ENCODE measurements at regions not wholly inside any gene's neighbourhood (a gene's known extent, or its start where the extent isn't known, plus 50 kb on each side); places are given as distances from the start of the nearest gene placed in this dataset.
"Not testable (repeated sequence)": the region's sequence is repeated elsewhere in the genome, so short reads cannot be mapped to it uniquely, and the experiment has no call there.

- Histone ChIP-seq H3K9ac (ENCODE audit: low read length) (peak overlapping the region; percentile 10), H3K36me3 (ENCODE audit: control insufficient read depth, insufficient read depth, low read length) (no peaks in the 10 kb centered on the region), H3K27me3 (ENCODE audit: control insufficient read depth, insufficient read depth, low read length) (no peaks in the 10 kb centered on the region), H3K4me3 (ENCODE audit: low read length) (peak overlapping the region; percentile 5), H3K4me1 (ENCODE audit: control insufficient read depth, insufficient read depth, low read length) (peaks cover 12% of the 10 kb centered on the region), H3K9me3 (ENCODE audit: control insufficient read depth, low read length) (no peaks in the 10 kb centered on the region)
These were observed 63.2 kb upstream of the BCL6 start for GRCh38 chr3:187808527-187808895.

DNA sequence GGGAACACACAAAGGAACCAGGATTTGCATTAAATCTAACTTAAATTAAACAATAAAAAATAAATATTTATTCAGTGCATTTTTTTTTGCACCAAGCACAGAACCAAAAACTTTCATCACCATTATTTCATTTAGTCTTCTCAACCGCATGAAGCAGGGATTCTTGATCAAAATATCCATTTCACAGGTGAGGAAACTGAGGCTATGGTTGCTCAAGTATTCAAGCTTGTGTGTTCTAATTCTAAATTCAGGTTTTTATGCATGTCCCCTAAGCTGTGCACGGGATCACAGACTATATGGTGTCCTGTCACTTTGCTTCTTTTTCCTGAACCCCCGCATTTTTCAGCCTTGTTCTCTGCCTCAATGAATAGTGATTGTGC, 64.3 kb upstream of the BCL6 start:
- H3K36me3 ChIP-seq (ENCODE audit: control insufficient read depth, insufficient read depth, low read length): no peaks in the 10 kb centered on the region
- H3K9me3 ChIP-seq (ENCODE audit: control insufficient read depth, low read length): no peaks in the 10 kb centered on the region
- no peaks in the 10 kb centered on the region for H3K27me3 ChIP-seq (ENCODE audit: control insufficient read depth, insufficient read depth, low read length)
- H3K9ac ChIP-seq (ENCODE audit: low read length): no peak overlapping the region
- peaks cover 12% of the 10 kb centered on the region for H3K4me1 ChIP-seq (ENCODE audit: control insufficient read depth, insufficient read depth, low read length)
- no peak overlapping the region for H3K4me3 ChIP-seq (ENCODE audit: low read length)

DNA sequence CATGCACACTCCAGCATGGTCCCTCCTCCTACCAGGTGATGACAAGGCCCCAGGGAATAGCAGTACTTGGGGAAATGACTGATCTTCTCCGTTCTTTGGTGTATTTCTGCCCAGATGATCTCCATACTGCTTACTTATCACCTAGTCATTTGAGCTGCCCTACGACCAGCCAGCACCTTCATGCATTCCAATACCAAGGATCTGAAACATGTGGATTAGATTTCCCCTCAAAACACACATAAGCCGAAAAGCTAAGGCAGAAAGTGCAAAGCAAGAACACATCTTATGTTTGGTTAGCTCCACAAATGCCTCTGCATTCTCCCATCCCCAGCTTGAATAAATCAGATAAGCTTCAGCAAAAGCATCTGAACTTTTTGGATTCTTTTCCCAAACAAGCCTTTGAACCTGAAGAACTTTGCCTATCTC, 64.8 kb upstream of the BCL6 start:
- Histone ChIP-seq H3K36me3 (ENCODE audit: control insufficient read depth, insufficient read depth, low read length) (no peaks in the 10 kb centered on the region), H3K9me3 (ENCODE audit: control insufficient read depth, low read length) (no peaks in the 10 kb centered on the region), H3K4me1 (ENCODE audit: control insufficient read depth, insufficient read depth, low read length) (peaks cover 12% of the 10 kb centered on the region), H3K9ac (ENCODE audit: low read length) (no peak overlapping the region), H3K27me3 (ENCODE audit: control insufficient read depth, insufficient read depth, low read length) (no peaks in the 10 kb centered on the region), H3K4me3 (ENCODE audit: low read length) (no peak overlapping the region)

DNA sequence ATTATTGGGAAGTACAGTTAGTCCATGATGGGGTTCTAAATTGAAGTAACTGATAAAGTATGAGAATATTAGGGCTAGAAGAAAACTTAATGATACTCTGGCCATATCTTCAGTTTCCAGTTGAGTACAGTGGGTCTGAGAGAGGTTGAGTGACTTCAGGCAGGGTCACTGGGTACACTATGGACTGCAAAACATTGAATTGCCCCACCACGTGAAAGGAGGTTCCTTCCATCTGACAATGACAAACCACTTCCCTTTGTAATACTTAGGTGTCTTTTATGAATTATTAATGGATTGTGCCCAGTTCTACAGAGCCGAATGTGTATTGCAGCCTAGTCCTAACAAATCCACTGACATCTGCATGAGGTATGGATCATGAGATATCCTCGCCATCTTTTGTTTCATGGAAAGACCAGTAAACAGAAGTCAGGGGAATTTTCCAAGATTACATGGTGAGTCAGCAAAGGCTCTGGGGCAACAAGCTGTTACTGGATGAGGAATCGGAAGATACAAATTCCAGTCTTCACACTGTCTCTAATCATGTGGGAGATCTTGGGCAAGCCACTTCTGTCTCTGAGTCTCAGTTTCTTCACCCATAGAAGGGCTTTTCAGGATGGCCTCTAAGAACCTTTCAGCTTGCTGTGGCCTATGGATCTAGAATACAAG, 66.5 kb upstream of the BCL6 start:
- Histone ChIP-seq H3K9me3 (ENCODE audit: control insufficient read depth, low read length) (no peaks in the 10 kb centered on the region), H3K27me3 (ENCODE audit: control insufficient read depth, insufficient read depth, low read length) (no peaks in the 10 kb centered on the region), H3K4me3 (ENCODE audit: low read length) (no peak overlapping the region), H3K36me3 (ENCODE audit: control insufficient read depth, insufficient read depth, low read length) (no peaks in the 10 kb centered on the region), H3K9ac (ENCODE audit: low read length) (no peak overlapping the region), H3K4me1 (ENCODE audit: control insufficient read depth, insufficient read depth, low read length) (peaks cover 12% of the 10 kb centered on the region)

DNA sequence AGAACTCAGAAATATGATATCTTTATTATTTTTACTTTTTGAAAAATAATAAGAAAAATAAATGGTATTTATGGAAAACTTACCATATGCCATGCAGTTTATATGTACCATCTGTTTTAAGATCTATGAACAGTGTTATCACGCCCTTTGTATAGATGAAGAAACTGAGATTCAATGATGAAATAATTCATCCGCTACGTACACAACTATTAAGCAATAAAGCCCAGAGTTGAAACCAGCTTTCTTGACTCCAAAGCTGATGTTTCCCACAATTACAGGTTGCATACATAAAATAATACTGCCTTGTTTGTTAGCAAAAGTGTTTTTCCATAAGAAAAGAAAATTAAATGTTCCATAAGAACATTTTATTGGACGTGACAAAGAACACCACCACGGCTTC, 67.2 kb upstream of the BCL6 start:
- no peak overlapping the region for H3K4me3 ChIP-seq (ENCODE audit: low read length)
- H3K36me3 ChIP-seq (ENCODE audit: control insufficient read depth, insufficient read depth, low read length): no peaks in the 10 kb centered on the region
- H3K4me1 ChIP-seq (ENCODE audit: control insufficient read depth, insufficient read depth, low read length): peaks cover 12% of the 10 kb centered on the region
- no peaks in the 10 kb centered on the region for H3K9me3 ChIP-seq (ENCODE audit: control insufficient read depth, low read length)
- no peaks in the 10 kb centered on the region for H3K27me3 ChIP-seq (ENCODE audit: control insufficient read depth, insufficient read depth, low read length)
- H3K9ac ChIP-seq (ENCODE audit: low read length): no peak overlapping the region

DNA sequence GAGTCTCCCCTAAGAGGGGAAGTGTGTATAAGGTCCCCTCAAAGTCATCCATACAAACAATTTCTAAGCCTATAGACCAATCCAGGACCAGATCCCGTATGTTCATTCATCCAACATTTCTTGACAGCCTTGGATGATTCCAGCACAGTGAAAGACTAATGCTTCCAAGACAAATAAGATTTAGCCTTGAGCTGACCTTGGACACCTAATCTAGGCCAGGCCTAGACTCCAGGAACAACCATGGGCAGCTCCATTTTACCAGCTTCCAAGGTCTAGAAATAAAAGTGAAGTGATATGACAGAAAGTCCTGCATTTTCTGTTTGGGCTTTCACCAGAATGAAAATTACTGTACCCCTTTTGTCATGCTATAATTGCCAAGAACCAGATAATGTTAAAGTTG, 67.9 kb upstream of the BCL6 start:
- H3K4me1 ChIP-seq (ENCODE audit: control insufficient read depth, insufficient read depth, low read length): peaks cover 11% of the 10 kb centered on the region
- no peaks in the 10 kb centered on the region for H3K27me3 ChIP-seq (ENCODE audit: control insufficient read depth, insufficient read depth, low read length)
- H3K4me3 ChIP-seq (ENCODE audit: low read length): no peak overlapping the region
- no peaks in the 10 kb centered on the region for H3K36me3 ChIP-seq (ENCODE audit: control insufficient read depth, insufficient read depth, low read length)
- no peak overlapping the region for H3K9ac ChIP-seq (ENCODE audit: low read length)
- H3K9me3 ChIP-seq (ENCODE audit: control insufficient read depth, low read length): no peaks in the 10 kb centered on the region

GRCh38 chr3:187817766-187818165, 72.5 kb upstream of the BCL6 start:
- H3K9me3 ChIP-seq (ENCODE audit: control insufficient read depth, low read length); H3K36me3 ChIP-seq (ENCODE audit: control insufficient read depth, insufficient read depth, low read length); H3K9ac ChIP-seq (ENCODE audit: low read length); H3K4me3 ChIP-seq (ENCODE audit: low read length); H3K4me1 ChIP-seq (ENCODE audit: control insufficient read depth, insufficient read depth, low read length); H3K27me3 ChIP-seq (ENCODE audit: control insufficient read depth, insufficient read depth, low read length): not testable (repeated sequence)

- H3K9ac ChIP-seq (ENCODE audit: low read length): no peak overlapping the region
- H3K4me1 ChIP-seq (ENCODE audit: control insufficient read depth, insufficient read depth, low read length): no peaks in the 10 kb centered on the region
- H3K9me3 ChIP-seq (ENCODE audit: control insufficient read depth, low read length): no peaks in the 10 kb centered on the region
- no peak overlapping the region for H3K4me3 ChIP-seq (ENCODE audit: low read length)
- H3K36me3 ChIP-seq (ENCODE audit: control insufficient read depth, insufficient read depth, low read length): no peaks in the 10 kb centered on the region
- H3K27me3 ChIP-seq (ENCODE audit: control insufficient read depth, insufficient read depth, low read length): no peaks in the 10 kb centered on the region
These were observed 76.5 kb upstream of the BCL6 start for GRCh38 chr3:187821616-187822317.

- H3K4me1 ChIP-seq (ENCODE audit: control insufficient read depth, insufficient read depth, low read length): no peaks in the 10 kb centered on the region
- H3K9me3 ChIP-seq (ENCODE audit: control insufficient read depth, low read length): no peaks in the 10 kb centered on the region
- no peaks in the 10 kb centered on the region for H3K36me3 ChIP-seq (ENCODE audit: control insufficient read depth, insufficient read depth, low read length)
- no peak overlapping the region for H3K9ac ChIP-seq (ENCODE audit: low read length)
- no peak overlapping the region for H3K4me3 ChIP-seq (ENCODE audit: low read length)
- no peaks in the 10 kb centered on the region for H3K27me3 ChIP-seq (ENCODE audit: control insufficient read depth, insufficient read depth, low read length)
These were observed 77.1 kb upstream of the BCL6 start for GRCh38 chr3:187822402-187822801.

DNA sequence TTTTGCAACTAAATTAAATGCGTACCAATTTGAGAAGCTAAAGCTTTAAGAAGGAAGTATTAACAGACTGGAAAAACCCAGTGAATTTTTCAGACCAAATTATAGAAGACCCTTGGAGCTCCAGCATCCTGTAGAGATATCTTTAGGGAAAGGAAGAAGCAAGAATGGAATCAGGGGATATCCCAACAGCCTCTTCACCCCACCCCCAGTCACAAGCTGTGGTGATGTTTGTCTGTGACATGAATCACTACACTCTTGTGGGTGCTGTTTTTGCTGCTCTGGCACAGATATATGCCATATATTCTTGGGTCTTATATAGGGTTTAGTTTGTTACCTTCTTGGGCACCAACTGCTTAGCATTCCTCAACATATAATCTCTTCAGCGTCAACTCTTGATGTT, 78.5 kb upstream of the BCL6 start:
- Histone ChIP-seq H3K9ac (ENCODE audit: low read length) (no peak overlapping the region), H3K27me3 (ENCODE audit: control insufficient read depth, insufficient read depth, low read length) (no peaks in the 10 kb centered on the region), H3K9me3 (ENCODE audit: control insufficient read depth, low read length) (no peaks in the 10 kb centered on the region), H3K4me1 (ENCODE audit: control insufficient read depth, insufficient read depth, low read length) (no peaks in the 10 kb centered on the region), H3K4me3 (ENCODE audit: low read length) (no peak overlapping the region), H3K36me3 (ENCODE audit: control insufficient read depth, insufficient read depth, low read length) (no peaks in the 10 kb centered on the region)

DNA sequence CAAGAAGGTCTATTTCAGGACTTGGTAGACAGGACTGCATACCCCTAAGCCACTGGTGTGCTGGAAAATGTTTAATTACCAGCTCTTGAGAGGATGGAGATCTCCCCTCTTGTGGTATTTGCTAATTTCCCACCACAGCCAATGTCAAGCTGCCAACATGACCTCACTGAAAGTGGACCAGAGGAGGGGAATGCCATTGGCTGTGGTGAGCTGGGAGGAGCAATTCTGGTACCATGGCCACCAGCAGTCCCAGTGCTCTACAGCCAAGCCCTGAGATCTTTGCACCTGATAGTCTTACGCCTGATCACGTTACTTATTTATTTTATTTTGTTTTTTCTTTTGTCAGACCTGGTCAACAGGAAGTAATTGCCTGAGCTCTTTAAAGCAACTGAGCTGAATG, 82.5 kb upstream of the BCL6 start:
- H3K9me3 ChIP-seq (ENCODE audit: control insufficient read depth, low read length): no peaks in the 10 kb centered on the region

GRCh38 chr3:187828579-187829452, 83.5 kb upstream of the BCL6 start:
- Histone ChIP-seq H3K4me1 (ENCODE audit: control insufficient read depth, insufficient read depth, low read length) (no peaks in the 10 kb centered on the region), H3K9me3 (ENCODE audit: control insufficient read depth, low read length) (no peaks in the 10 kb centered on the region), H3K36me3 (ENCODE audit: control insufficient read depth, insufficient read depth, low read length) (no peaks in the 10 kb centered on the region), H3K9ac (ENCODE audit: low read length) (no peak overlapping the region), H3K4me3 (ENCODE audit: low read length) (no peak overlapping the region), H3K27me3 (ENCODE audit: control insufficient read depth, insufficient read depth, low read length) (no peaks in the 10 kb centered on the region)

More for the DNA sequence above, 82.5 kb upstream of the BCL6 start:
- Histone ChIP-seq H3K4me1 (ENCODE audit: control insufficient read depth, insufficient read depth, low read length) (no peaks in the 10 kb centered on the region), H3K9ac (ENCODE audit: low read length) (no peak overlapping the region), H3K27me3 (ENCODE audit: control insufficient read depth, insufficient read depth, low read length) (no peaks in the 10 kb centered on the region), H3K4me3 (ENCODE audit: low read length) (no peak overlapping the region), H3K36me3 (ENCODE audit: control insufficient read depth, insufficient read depth, low read length) (no peaks in the 10 kb centered on the region)

Measured in mucosa of stomach (tissue), 1 donor.